ENCODE measurements at regions not wholly inside any gene's neighbourhood (a gene's known extent, or its start where the extent isn't known, plus 50 kb on each side); places are given as distances from the start of the nearest gene placed in this dataset.

GRCh38 chr7:16244469-16244868 is 176.9 kb downstream of the CRPPA start:
- intact Hi-C loops (cut with DNase I), result no loop called here
- no peak overlapping the region for H3K27ac ChIP-seq (ENCODE audit: low read length)
- no peaks in the 10 kb centered on the region for H3K27me3 ChIP-seq (ENCODE audit: control insufficient read depth, insufficient read depth)
- DNase-seq (no peak), ATAC-seq (no peak)
- WGBS, result 73% methylated on average over 3 of the region's 3 CpGs
- H3K9me3 ChIP-seq (ENCODE audit: control insufficient read depth, low read length), result no peaks in the 10 kb centered on the region
- no peak overlapping the region for H3K4me3 ChIP-seq (ENCODE audit: low read length)
- H3K4me1 ChIP-seq (ENCODE audit: control insufficient read depth, insufficient read depth, low read length), result no peaks in the 10 kb centered on the region

DNA sequence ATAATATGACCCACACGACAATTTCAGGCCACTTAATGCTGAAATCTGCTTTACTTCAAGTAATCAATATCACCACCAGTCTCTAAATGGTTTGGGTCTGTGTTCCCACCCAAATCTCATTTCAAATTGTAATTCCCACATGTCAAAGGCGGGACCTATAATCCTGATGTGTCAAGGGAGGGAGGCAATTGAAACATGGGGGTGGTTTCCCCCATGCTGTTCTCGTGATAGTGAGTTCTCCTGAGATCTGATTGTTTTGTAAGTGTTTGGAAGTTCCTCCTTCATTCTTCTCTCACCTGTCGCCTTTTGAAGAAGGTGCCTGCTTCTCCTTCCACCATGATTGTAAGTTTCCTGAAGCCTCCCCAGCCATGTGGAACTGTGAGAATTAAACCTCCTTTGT is 178.4 kb downstream of the CRPPA start:
- 94% methylated on average over 4 of the region's 4 CpGs for WGBS
- DNase-seq (no peak), ATAC-seq (no peak)
- H3K27ac ChIP-seq (ENCODE audit: low read length), result no peak overlapping the region
- intact Hi-C loops (cut with DNase I), result no loop called here
- no peak overlapping the region for H3K4me3 ChIP-seq (ENCODE audit: low read length)
- H3K9me3 ChIP-seq (ENCODE audit: control insufficient read depth, low read length), result no peaks in the 10 kb centered on the region
- H3K4me1 ChIP-seq (ENCODE audit: control insufficient read depth, insufficient read depth, low read length), result no peaks in the 10 kb centered on the region
- no peaks in the 10 kb centered on the region for H3K27me3 ChIP-seq (ENCODE audit: control insufficient read depth, insufficient read depth)

GRCh38 chr7:16241017-16241416 is 180.3 kb downstream of the CRPPA start:
- Histone ChIP-seq H3K4me3 (ENCODE audit: low read length) (no peak overlapping the region), H3K27me3 (ENCODE audit: control insufficient read depth, insufficient read depth) (no peaks in the 10 kb centered on the region), H3K27ac (ENCODE audit: low read length) (no peak overlapping the region), H3K4me1 (ENCODE audit: control insufficient read depth, insufficient read depth, low read length) (peaks cover 1% of the 10 kb centered on the region), H3K9me3 (ENCODE audit: control insufficient read depth, low read length) (no peaks in the 10 kb centered on the region)
- intact Hi-C loops (cut with DNase I), result no loop called here
- DNase-seq (no peak), ATAC-seq (no peak)

- H3K27ac ChIP-seq (ENCODE audit: low read length), result no peak overlapping the region
- H3K9me3 ChIP-seq (ENCODE audit: control insufficient read depth, low read length), result peaks cover 2% of the 10 kb centered on the region
- ATAC-seq (no peak), DNase-seq (no peak)
- intact Hi-C loops (cut with DNase I), result no loop called here
- H3K27me3 ChIP-seq (ENCODE audit: control insufficient read depth, insufficient read depth), result no peaks in the 10 kb centered on the region
- peaks cover 1% of the 10 kb centered on the region for H3K4me1 ChIP-seq (ENCODE audit: control insufficient read depth, insufficient read depth, low read length)
- no peak overlapping the region for H3K4me3 ChIP-seq (ENCODE audit: low read length)
Measured at GRCh38 chr7:16236381-16236780, 185.0 kb downstream of the CRPPA start.

DNA sequence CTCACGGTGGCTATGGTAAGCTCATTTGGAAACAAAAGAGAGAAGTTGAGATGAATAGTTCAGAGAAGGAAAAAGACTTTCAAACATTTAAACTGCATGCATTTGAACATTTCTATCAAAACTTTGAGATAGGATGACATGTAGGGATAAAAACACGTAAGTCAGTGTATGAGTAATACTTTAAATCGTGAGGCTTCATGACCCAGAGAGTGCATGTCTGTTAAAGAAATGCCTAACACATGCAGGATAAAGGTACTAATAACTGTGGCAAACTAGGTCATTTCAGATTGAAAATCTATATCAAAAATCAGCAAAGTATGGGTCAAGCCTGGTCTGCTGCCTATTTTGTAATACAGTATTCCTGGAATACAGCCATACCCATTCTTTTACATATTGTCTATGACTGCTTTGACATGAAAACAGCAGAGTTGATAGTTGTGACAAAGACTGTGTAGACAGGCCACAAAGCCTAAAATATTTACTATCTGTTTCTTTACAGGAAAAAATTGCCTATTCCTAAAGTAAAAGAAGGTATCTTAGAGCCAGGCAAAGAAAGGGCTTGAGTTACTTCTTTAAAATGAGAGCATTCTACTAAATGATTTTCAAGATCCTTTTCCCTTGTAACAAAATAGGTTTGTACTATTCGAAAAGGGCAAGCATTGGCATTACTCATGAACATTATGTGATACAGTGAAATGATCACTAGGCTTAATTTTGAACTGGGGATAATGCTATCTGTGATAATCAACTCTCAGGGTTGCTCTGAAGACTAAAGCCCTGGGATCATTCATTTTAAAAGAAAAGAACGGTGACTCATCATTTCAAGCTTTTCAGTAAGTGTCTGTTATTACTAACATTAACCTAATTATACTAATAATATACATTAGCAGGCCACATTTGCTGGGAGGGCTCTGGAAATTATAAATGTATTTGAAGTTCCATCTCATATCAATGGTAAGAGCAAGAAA is 185.9 kb downstream of the CRPPA start:
- Histone ChIP-seq H3K27me3 (ENCODE audit: control insufficient read depth, insufficient read depth) (no peaks in the 10 kb centered on the region), H3K4me3 (ENCODE audit: low read length) (no peak overlapping the region), H3K27ac (ENCODE audit: low read length) (no peak overlapping the region), H3K9me3 (ENCODE audit: control insufficient read depth, low read length) (peaks cover 2% of the 10 kb centered on the region), H3K4me1 (ENCODE audit: control insufficient read depth, insufficient read depth, low read length) (peaks cover 1% of the 10 kb centered on the region)
- intact Hi-C loops (cut with DNase I), result no loop called here
- DNase-seq (no peak), ATAC-seq (no peak)
- 81% methylated on average over 5 of the region's 5 CpGs for WGBS

GRCh38 chr7:16234493-16235146 is 186.7 kb downstream of the CRPPA start:
- WGBS, result 43% methylated on average over 2 of the region's 2 CpGs
- Histone ChIP-seq H3K4me3 (ENCODE audit: low read length) (no peak overlapping the region), H3K27ac (ENCODE audit: low read length) (no peak overlapping the region), H3K4me1 (ENCODE audit: control insufficient read depth, insufficient read depth, low read length) (peaks cover 1% of the 10 kb centered on the region), H3K9me3 (ENCODE audit: control insufficient read depth, low read length) (peaks cover 2% of the 10 kb centered on the region), H3K27me3 (ENCODE audit: control insufficient read depth, insufficient read depth) (no peaks in the 10 kb centered on the region)
- ATAC-seq (peak in 1 of 2 donors; percentile 50), DNase-seq (no peak)
- intact Hi-C loops (cut with DNase I), result no loop called here

DNA sequence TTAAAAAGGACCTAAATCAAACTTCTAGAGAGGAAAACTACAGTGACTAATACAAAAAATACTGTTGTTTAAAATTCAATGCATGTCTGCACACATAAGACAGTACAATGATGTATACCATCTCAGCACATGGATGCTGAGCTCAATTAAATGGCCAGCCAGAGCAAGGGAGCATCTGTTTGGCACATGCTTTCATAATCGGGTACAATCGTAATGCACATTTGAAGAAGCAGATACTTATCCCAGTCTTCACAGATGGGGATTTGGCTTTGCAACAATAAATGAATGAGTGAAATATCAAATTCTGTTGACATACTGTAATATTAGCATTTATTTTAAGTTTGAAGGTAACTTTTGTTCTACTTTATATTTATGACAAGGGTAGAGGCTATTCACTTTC is 187.8 kb downstream of the CRPPA start:
- Histone ChIP-seq H3K4me1 (ENCODE audit: control insufficient read depth, insufficient read depth, low read length) (peaks cover 1% of the 10 kb centered on the region), H3K9me3 (ENCODE audit: control insufficient read depth, low read length) (peaks cover 2% of the 10 kb centered on the region), H3K27ac (ENCODE audit: low read length) (no peak overlapping the region), H3K4me3 (ENCODE audit: low read length) (no peak overlapping the region), H3K27me3 (ENCODE audit: control insufficient read depth, insufficient read depth) (no peaks in the 10 kb centered on the region)
- ATAC-seq, result no peak
- DNase-seq, result no peak
- 87% methylated on average over 2 of the region's 2 CpGs for WGBS
- intact Hi-C loops (cut with DNase I), result no loop called here

- intact Hi-C loops (cut with DNase I), result no loop called here
- WGBS, result 94% methylated on average over 1 of the region's 1 CpG
- H3K4me3 ChIP-seq (ENCODE audit: low read length), result no peak overlapping the region
- H3K27ac ChIP-seq (ENCODE audit: low read length), result no peak overlapping the region
- peaks cover 2% of the 10 kb centered on the region for H3K9me3 ChIP-seq (ENCODE audit: control insufficient read depth, low read length)
- no peak for ATAC-seq
- no peaks in the 10 kb centered on the region for H3K27me3 ChIP-seq (ENCODE audit: control insufficient read depth, insufficient read depth)
- H3K4me1 ChIP-seq (ENCODE audit: control insufficient read depth, insufficient read depth, low read length), result peaks cover 1% of the 10 kb centered on the region
- DNase-seq, result no peak
Measured at GRCh38 chr7:16232273-16232672, 189.1 kb downstream of the CRPPA start.

- intact Hi-C loops (cut with DNase I), result no loop called here
- 89% methylated on average over 8 of the region's 8 CpGs for WGBS
- H3K27ac ChIP-seq (ENCODE audit: low read length), result no peak overlapping the region
Measured at GRCh38 chr7:16223963-16224707, 197.2 kb downstream of the CRPPA start.

GRCh38 chr7:16212610-16213009 is 208.7 kb downstream of the CRPPA start:
- Histone ChIP-seq H3K4me1 (ENCODE audit: control insufficient read depth, insufficient read depth, low read length) (no peaks in the 10 kb centered on the region), H3K9me3 (ENCODE audit: control insufficient read depth, low read length) (no peaks in the 10 kb centered on the region), H3K27ac (ENCODE audit: low read length) (no peak overlapping the region), H3K4me3 (ENCODE audit: low read length) (no peak overlapping the region), H3K27me3 (ENCODE audit: control insufficient read depth, insufficient read depth) (no peaks in the 10 kb centered on the region)
- WGBS, result 92% methylated on average over 3 of the region's 3 CpGs
- intact Hi-C loops (cut with DNase I), result no loop called here
- ATAC-seq (no peak), DNase-seq (no peak)

More at GRCh38 chr7:16223963-16224707, 197.2 kb downstream of the CRPPA start:
- ATAC-seq (no peak), DNase-seq (no peak)
- Histone ChIP-seq H3K4me1 (ENCODE audit: control insufficient read depth, insufficient read depth, low read length) (no peaks in the 10 kb centered on the region), H3K4me3 (ENCODE audit: low read length) (no peak overlapping the region), H3K9me3 (ENCODE audit: control insufficient read depth, low read length) (no peaks in the 10 kb centered on the region), H3K27me3 (ENCODE audit: control insufficient read depth, insufficient read depth) (no peaks in the 10 kb centered on the region)

DNA sequence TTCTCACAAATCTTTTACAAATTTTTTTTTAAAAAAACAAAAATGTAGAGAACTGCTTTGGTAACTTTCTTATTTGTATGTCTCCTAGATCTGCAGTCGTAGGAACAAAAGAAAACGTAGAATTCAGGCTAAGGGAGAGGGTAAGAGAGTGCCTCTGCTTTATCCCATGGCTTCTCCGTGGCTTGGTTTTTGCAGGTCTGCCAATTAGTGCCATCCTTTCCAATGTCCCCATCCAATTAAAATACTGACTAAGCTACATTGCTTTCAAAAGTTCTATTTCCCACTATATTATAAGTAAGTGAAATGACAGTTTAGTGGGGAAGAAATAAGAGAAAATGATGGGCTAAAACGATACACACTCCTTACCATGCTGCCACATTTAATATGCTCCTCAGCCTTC is 209.3 kb downstream of the CRPPA start:
- no peak overlapping the region for H3K27ac ChIP-seq (ENCODE audit: low read length)
- 96% methylated on average over 4 of the region's 4 CpGs for WGBS
- no peak for DNase-seq
- no peaks in the 10 kb centered on the region for H3K27me3 ChIP-seq (ENCODE audit: control insufficient read depth, insufficient read depth)
- ATAC-seq, result no peak
- no peak overlapping the region for H3K4me3 ChIP-seq (ENCODE audit: low read length)
- intact Hi-C loops (cut with DNase I), result no loop called here
- H3K4me1 ChIP-seq (ENCODE audit: control insufficient read depth, insufficient read depth, low read length), result no peaks in the 10 kb centered on the region
- H3K9me3 ChIP-seq (ENCODE audit: control insufficient read depth, low read length), result no peaks in the 10 kb centered on the region

All from right cardiac atrium (tissue), 5 donors.